Fibroblast of the aortic adventitia (primary cell): ENCODE measurements at regions not wholly inside any gene's neighbourhood (a gene's known extent, or its start where the extent isn't known, plus 50 kb on each side); places are given as distances from the start of the nearest gene placed in this dataset.

Source experiments
- DNase-seq: peaks from one replicate; pipeline ENCODE4 v3.0.0-alpha.2; 2010; ENCODE audit warnings: low read depth
- H3K4me3 ChIP-seq: 2 replicates; pipeline ENCODE4 v1.5.1; 2011; ENCODE audit warnings: low read depth, mild to moderate bottlenecking, control low read depth, low read length, moderate library complexity
- CTCF ChIP-seq: IDR thresholded peaks from 2 replicates; pipeline ENCODE4 v1.5.1; 2011; ENCODE audit warnings: mild to moderate bottlenecking, low read length, control low read depth, inconsistent platforms; ENCODE audit not compliant: insufficient read depth

GRCh38 chr4:117421706-117422105 is 336.3 kb upstream of the TRAM1L1 start:
- no peak overlapping the region for H3K4me3 ChIP-seq
- no peak for DNase-seq
- TF ChIP-seq CTCF, result no peak

GRCh38 chr4:117422297-117422696 is 336.9 kb upstream of the TRAM1L1 start:
- no peak overlapping the region for H3K4me3 ChIP-seq
- no peak for DNase-seq
- no peak for TF ChIP-seq CTCF

- no peak overlapping the region for H3K4me3 ChIP-seq
- no peak for DNase-seq
- TF ChIP-seq CTCF, result no peak
Measured at GRCh38 chr4:117425636-117426035, 340.3 kb upstream of the TRAM1L1 start.

GRCh38 chr4:117428536-117428935 is 343.2 kb upstream of the TRAM1L1 start:
- no peak for TF ChIP-seq CTCF
- H3K4me3 ChIP-seq, result no peak overlapping the region
- no peak for DNase-seq

- TF ChIP-seq CTCF, result no peak
- DNase-seq, result no peak
- H3K4me3 ChIP-seq, result no peak overlapping the region
Measured at GRCh38 chr4:117429061-117429460, 343.7 kb upstream of the TRAM1L1 start.

GRCh38 chr4:117429506-117429905 is 344.1 kb upstream of the TRAM1L1 start:
- no peak for DNase-seq
- no peak for TF ChIP-seq CTCF
- no peak overlapping the region for H3K4me3 ChIP-seq

- H3K4me3 ChIP-seq, result no peak overlapping the region
- no peak for DNase-seq
- TF ChIP-seq CTCF, result no peak
Measured at GRCh38 chr4:117434424-117434823, 349.0 kb upstream of the TRAM1L1 start.
